ENCODE measurements at regions not wholly inside any gene's neighbourhood (a gene's known extent, or its start where the extent isn't known, plus 50 kb on each side); places are given as distances from the start of the nearest gene placed in this dataset.

- no peak for DNase-seq (ENCODE audit: low spot score)
These were observed 544.1 kb downstream of the TUSC7 start for GRCh38 chr3:117253636-117254035.

GRCh38 chr3:117254985-117255384 is 545.4 kb downstream of the TUSC7 start:
- DNase-seq (ENCODE audit: low spot score) = no peak

GRCh38 chr3:117255736-117256135 is 546.2 kb downstream of the TUSC7 start:
- no peak for DNase-seq (ENCODE audit: low spot score)

- no peak for DNase-seq (ENCODE audit: low spot score)
These were observed 552.4 kb downstream of the TUSC7 start for GRCh38 chr3:117261983-117262421.

- no peak for DNase-seq (ENCODE audit: low spot score)
These were observed 553.7 kb downstream of the TUSC7 start for GRCh38 chr3:117263270-117263669.

GRCh38 chr3:117263745-117264144 is 554.2 kb downstream of the TUSC7 start:
- DNase-seq (ENCODE audit: low spot score) = no peak

- no peak for DNase-seq (ENCODE audit: low spot score)
These were observed 554.8 kb downstream of the TUSC7 start for GRCh38 chr3:117264204-117264994.

- DNase-seq (ENCODE audit: low spot score) = no peak
These were observed 557.2 kb downstream of the TUSC7 start for GRCh38 chr3:117266806-117267205.

- no peak for DNase-seq (ENCODE audit: low spot score)
These were observed 558.7 kb downstream of the TUSC7 start for GRCh38 chr3:117268318-117268717.

GRCh38 chr3:117272274-117272673 is 562.7 kb downstream of the TUSC7 start:
- DNase-seq (ENCODE audit: low spot score) = no peak

- no peak for DNase-seq (ENCODE audit: low spot score)
These were observed 563.4 kb downstream of the TUSC7 start for GRCh38 chr3:117272876-117273523.

- DNase-seq (ENCODE audit: low spot score) = no peak
These were observed 568.2 kb downstream of the TUSC7 start for GRCh38 chr3:117277816-117278215.

- no peak for DNase-seq (ENCODE audit: low spot score)
These were observed 569.0 kb downstream of the TUSC7 start for GRCh38 chr3:117278424-117279190.

GRCh38 chr3:117281371-117281770 is 571.8 kb downstream of the TUSC7 start:
- no peak for DNase-seq (ENCODE audit: low spot score)

- no peak for DNase-seq (ENCODE audit: low spot score)
These were observed 573.0 kb downstream of the TUSC7 start for GRCh38 chr3:117282566-117282965.

GRCh38 chr3:117285737-117286136 is 576.2 kb downstream of the TUSC7 start:
- no peak for DNase-seq (ENCODE audit: low spot score)

- no peak for DNase-seq (ENCODE audit: low spot score)
These were observed 576.9 kb downstream of the TUSC7 start for GRCh38 chr3:117286488-117286887.

GRCh38 chr3:117287602-117288001 is 578.0 kb downstream of the TUSC7 start:
- DNase-seq (ENCODE audit: low spot score) = no peak

- DNase-seq (ENCODE audit: low spot score) = no peak
These were observed 581.9 kb downstream of the TUSC7 start for GRCh38 chr3:117291476-117291875.

- no peak for DNase-seq (ENCODE audit: low spot score)
These were observed 587.5 kb downstream of the TUSC7 start for GRCh38 chr3:117297065-117297464.

- DNase-seq (ENCODE audit: low spot score) = no peak
These were observed 588.0 kb downstream of the TUSC7 start for GRCh38 chr3:117297541-117297940.

GRCh38 chr3:117298273-117298672 is 588.7 kb downstream of the TUSC7 start:
- no peak for DNase-seq (ENCODE audit: low spot score)

GRCh38 chr3:117302428-117302827 is 592.8 kb downstream of the TUSC7 start:
- no peak for DNase-seq (ENCODE audit: low spot score)
